HCT116 (cell line): ENCODE measurements at regions not wholly inside any gene's neighbourhood (a gene's known extent, or its start where the extent isn't known, plus 50 kb on each side); places are given as distances from the start of the nearest gene placed in this dataset.

Experiments
- ATAC-seq: fragments of 200-7000 bp; cut with Tn5 transposase; 2 replicates; pipeline ENCODE4 v1.9.1; 2020; ENCODE audit warnings: mild to moderate bottlenecking, moderate library complexity
- BruUV-seq: library from RNA; stranded (reverse); fragments of 400-500 nt; replicated peaks from 2 replicates; lab custom pipeline; 2021; lab: Mats Ljungman, UMichigan
- CTCF ChIA-PET: fragments of 300-600 bp; sonication (Branson Sonifier 250); formaldehyde crosslinking; loops from one replicate; lab custom pipeline; 2021; ENCODE audit warnings: antibody characterized with exemption; lab: Charles Lee
- POLR2A ChIA-PET: fragments of 300-600, 350-600 bp; sonication (Branson Sonifier 250); formaldehyde crosslinking; loops from one replicate; lab custom pipeline; 2021; ENCODE audit warnings: antibody characterized with exemption; lab: Charles Lee
- RAD21 ChIA-PET, 2 experiments: fragments of 300-600 bp; sonication (Branson Sonifier 250); formaldehyde crosslinking; loops; one replicate each; lab custom pipeline; 2023; ENCODE audit warnings: low total read pairs in 2 of 2; ENCODE audit not compliant: uncharacterized antibody in 2 of 2, unreplicated experiment in 2 of 2, low non-redundant PET in 1 of 2; lab: Charles Lee
- DNase-seq: peaks from one replicate; pipeline ENCODE4 v3.0.0-alpha.2; 2010; ENCODE audit warnings: low read depth, low spot score
- H2AFZ ChIP-seq: fragments of 200-600 bp; shearing (Covaris generic), sonication (generic); 2 replicates; pipeline ENCODE4 v1.6.1; 2017; ENCODE audit warnings: low read depth, mixed run types, mixed read lengths, antibody characterized with exemption, low read length; ENCODE audit not compliant: poor library complexity, severe bottlenecking
- H3K27ac ChIP-seq: 2 replicates; pipeline ENCODE4 v1.5.1; 2012; ENCODE audit warnings: low read depth, low read length
- H3K27me3 ChIP-seq: fragments of 200-600 bp; sonication (generic); 2 replicates; pipeline ENCODE4 v1.6.1; 2016; ENCODE audit warnings: mixed run types, low read length, mixed read lengths; ENCODE audit not compliant: insufficient read depth
- H3K36me3 ChIP-seq, 2 experiments: fragments of 200-500 bp in 1 of 2; fragments of 200-600 bp in 1 of 2; sonication (Bioruptor generic) in 1 of 2; sonication (generic) in 1 of 2; 2 replicates each; pipeline versions ENCODE4 v1.5.1 to v1.6.1; 2014 to 2016; ENCODE audit warnings: low read length in 2 of 2, inconsistent platforms in 1 of 2, mixed read lengths in 1 of 2, mixed run types in 1 of 2; ENCODE audit not compliant: insufficient read depth in 2 of 2, control insufficient read depth in 1 of 2
- H3K4me1 ChIP-seq, 2 experiments: fragments of 200-600 bp in 1 of 2; sonication (generic) in 1 of 2; 2 replicates each; pipeline versions ENCODE4 v1.5.1 to v1.6.1; 2012 to 2017; ENCODE audit warnings: low read length in 2 of 2, inconsistent platforms in 1 of 2, mild to moderate bottlenecking in 1 of 2, mixed read lengths in 1 of 2, mixed run types in 1 of 2, moderate library complexity in 1 of 2; ENCODE audit not compliant: insufficient read depth in 2 of 2, control insufficient read depth in 1 of 2
- H3K4me2 ChIP-seq: fragments of 200-600 bp; sonication (generic); 2 replicates; pipeline ENCODE4 v1.6.1; 2017; ENCODE audit warnings: mixed run types, low read length, mixed read lengths
- H3K4me3 ChIP-seq, 2 experiments: fragments of 200-600 bp in 1 of 2; sonication (generic) in 1 of 2; replicated peaks in 1 of 2; 2 replicates each; pipeline ENCODE4 v1.5.1; 2011 to 2016; ENCODE audit warnings: low read length in 2 of 2, control low read depth in 1 of 2, low read depth in 1 of 2, mild to moderate bottlenecking in 1 of 2, mixed read lengths in 1 of 2, mixed run types in 1 of 2
- H3K79me2 ChIP-seq: fragments of 200-600 bp; sonication (generic); 2 replicates; pipeline ENCODE4 v1.6.1; 2017; ENCODE audit warnings: mild to moderate bottlenecking, mixed run types, low read length, moderate library complexity, mixed read lengths; ENCODE audit not compliant: insufficient read depth
- H3K9ac ChIP-seq: fragments of 200-600 bp; sonication (generic); 2 replicates; pipeline ENCODE4 v1.6.1; 2016; ENCODE audit warnings: low read length, mixed read lengths
- H3K9me2 ChIP-seq: fragments of 200-600 bp; sonication (generic), shearing (Covaris generic); 2 replicates; pipeline ENCODE4 v1.6.1; 2017; ENCODE audit warnings: mixed run types, mild to moderate bottlenecking, moderate library complexity; ENCODE audit not compliant: insufficient read depth
- H3K9me3 ChIP-seq, 2 experiments: fragments of 200-500 bp in 1 of 2; fragments of 200-600 bp in 1 of 2; sonication (Bioruptor generic) in 1 of 2; sonication (generic) in 1 of 2; 2 replicates each; pipeline ENCODE4 v1.6.1; 2014 to 2017; ENCODE audit warnings: low read length in 2 of 2, mixed read lengths in 2 of 2, inconsistent platforms in 1 of 2, low read depth in 1 of 2, mild to moderate bottlenecking in 1 of 2, mixed run types in 1 of 2, moderate library complexity in 1 of 2; ENCODE audit not compliant: control insufficient read depth in 1 of 2, insufficient read depth in 1 of 2
- H4K20me1 ChIP-seq: fragments of 200-600 bp; sonication (generic), shearing (Covaris generic); 2 replicates; pipeline ENCODE4 v1.6.1; 2017; ENCODE audit warnings: mixed run types, mild to moderate bottlenecking, moderate library complexity; ENCODE audit not compliant: insufficient read depth
- ATF3 ChIP-seq: IDR thresholded peaks from 2 replicates; pipeline ENCODE4 v1.6.1; 2012
- CBX3 ChIP-seq: IDR thresholded peaks from 2 replicates; pipeline ENCODE4 v1.6.1; 2012; ENCODE audit warnings: low read depth
- CEBPB ChIP-seq: IDR thresholded peaks from 2 replicates; pipeline ENCODE4 v1.6.1; 2012; ENCODE audit warnings: low read depth
- EGR1 ChIP-seq: IDR thresholded peaks from 2 replicates; pipeline ENCODE4 v1.6.1; 2012; ENCODE audit warnings: low read depth
- ELF1 ChIP-seq: IDR thresholded peaks from 2 replicates; pipeline ENCODE4 v1.6.1; 2012; ENCODE audit warnings: low read depth, borderline replicate concordance
- EZH2 ChIP-seq: fragments of 200-600 bp; sonication (generic); IDR thresholded peaks from 2 replicates; pipeline ENCODE4 v1.6.1; 2017; ENCODE audit warnings: antibody characterized with exemption, mixed run types
- FOSL1 ChIP-seq: IDR thresholded peaks from 2 replicates; pipeline ENCODE4 v1.6.1; 2012; ENCODE audit warnings: low read depth
- JUND ChIP-seq: IDR thresholded peaks from 2 replicates; pipeline ENCODE4 v1.6.1; 2012
- POLR2AphosphoS5 ChIP-seq: IDR thresholded peaks from 2 replicates; pipeline ENCODE4 v1.6.1; 2011; ENCODE audit warnings: mild to moderate bottlenecking, low read depth, low read length, moderate library complexity
- RAD21 ChIP-seq: IDR thresholded peaks from 2 replicates; pipeline ENCODE4 v1.6.1; 2012; ENCODE audit warnings: low read depth, mild to moderate bottlenecking
- SP1 ChIP-seq: IDR thresholded peaks from 2 replicates; pipeline ENCODE4 v1.6.1; 2012; ENCODE audit warnings: low read depth
- SRF ChIP-seq: IDR thresholded peaks from 2 replicates; pipeline ENCODE4 v1.6.1; 2012; ENCODE audit warnings: low read depth
- TCF7L2 ChIP-seq: IDR thresholded peaks from 2 replicates; pipeline ENCODE4 v1.7.0; 2011; ENCODE audit warnings: borderline replicate concordance, inconsistent platforms; ENCODE audit not compliant: insufficient read depth, insufficient read length; ENCODE audit errors: extremely low read depth
- ZNF274 ChIP-seq: fragments of 200-500 bp; sonication (Bioruptor generic); IDR thresholded peaks from 2 replicates; pipeline ENCODE4 v1.6.1; 2014; ENCODE audit warnings: mild to moderate bottlenecking, low read depth, low read length, inconsistent platforms
- intact Hi-C: fragments of 100-400 bp; cut with micrococcal nuclease; formaldehyde crosslinking; loops from 2 replicates; pipeline ENCODE4 v1.10.0; 2022

- no TSS peak for BruUV-seq
- Histone ChIP-seq H4K20me1 (no peaks in the 10 kb centered on the region), H3K4me2 (no peak overlapping the region), H3K4me3 (no peak overlapping the region), H3K36me3 (no peaks in the 10 kb centered on the region), H3K27me3 (no peaks in the 10 kb centered on the region), H3K9me2 (no peaks in the 10 kb centered on the region), H3K27ac (no peak overlapping the region), H3K4me1 (no peaks in the 10 kb centered on the region), H3K9ac (no peak overlapping the region), H3K79me2 (no peaks in the 10 kb centered on the region), H3K9me3 (peaks cover 8 to 43% of the 10 kb centered on the region in 2 experiments; a peak in 2 of 4 replicates), H2AFZ (no peak overlapping the region)
- RAD21 ChIA-PET, result no interaction called here
- ATAC-seq (no peak), DNase-seq (no peak)
- CTCF ChIA-PET, result no interaction called here
- no peak for TF ChIP-seq TCF7L2
- no peak for TF ChIP-seq EGR1
- no peak for TF ChIP-seq CBX3
- POLR2A ChIA-PET, result no interaction called here
- intact Hi-C loops, result no loop called here
Measured at GRCh38 chr19:30873691-30874090, 475.5 kb downstream of the TSHZ3 start.

GRCh38 chr19:30873003-30873402 lies 476.2 kb downstream of the TSHZ3 start:
- Histone ChIP-seq H2AFZ (no peak overlapping the region), H4K20me1 (no peaks in the 10 kb centered on the region), H3K9ac (no peak overlapping the region), H3K79me2 (no peaks in the 10 kb centered on the region), H3K9me3 (peaks cover 8 to 39% of the 10 kb centered on the region in 2 experiments; a peak in 2 of 4 replicates), H3K4me3 (no peak overlapping the region), H3K4me1 (no peaks in the 10 kb centered on the region)
- no peak for DNase-seq
- ChIA-PET CTCF (no interaction called here), RAD21 (no interaction called here)
- no peak for ATAC-seq
- TF ChIP-seq POLR2AphosphoS5 (no peak), CEBPB (no peak), ZNF274 (no peak), SP1 (no peak), RAD21 (no peak), SRF (no peak), CBX3 (no peak), FOSL1 (no peak), JUND (no peak), EZH2 (no peak), TCF7L2 (no peak), ELF1 (no peak), ATF3 (no peak)
- TF ChIP-seq, all 23 proteins: peak for 0
- POLR2A ChIA-PET, result no interaction called here
- no peaks in the 10 kb centered on the region for H3K9me2 ChIP-seq
- no TSS peak for BruUV-seq
- H3K36me3 ChIP-seq, result no peaks in the 10 kb centered on the region
- H3K27ac ChIP-seq, result no peak overlapping the region
- H3K4me2 ChIP-seq, result no peak overlapping the region
- intact Hi-C loops, result no loop called here
- H3K27me3 ChIP-seq, result no peaks in the 10 kb centered on the region
